ENCODE measurements at regions not wholly inside any gene's neighbourhood (a gene's known extent, or its start where the extent isn't known, plus 50 kb on each side); places are given as distances from the start of the nearest gene placed in this dataset.
"Not testable (repeated sequence)": the region's sequence is repeated elsewhere in the genome, so short reads cannot be mapped to it uniquely, and the experiment has no call there.

- H3K4me3 Mint-ChIP-seq; ATAC-seq; H3K27me3 ChIP-seq (ENCODE audit: control insufficient read depth, insufficient read depth, low read length); H3K27ac ChIP-seq (ENCODE audit: low read length); H3K9me3 Mint-ChIP-seq; intact Hi-C loops (cut with micrococcal nuclease); H3K27ac Mint-ChIP-seq; H3K9me3 ChIP-seq (ENCODE audit: control insufficient read depth, insufficient read depth, low read length); DNase-seq; H3K36me3 Mint-ChIP-seq; H3K4me1 Mint-ChIP-seq; H3K4me1 ChIP-seq (ENCODE audit: control insufficient read depth, insufficient read depth, low read length); H3K4me3 ChIP-seq (ENCODE audit: low read length); H3K27me3 Mint-ChIP-seq (ENCODE audit: low read depth in 2 of 2); H3K36me3 ChIP-seq (ENCODE audit: control insufficient read depth, insufficient read depth, low read length): not testable (repeated sequence)
- WGBS (ENCODE audit: insufficient coverage), result no CpG with 5 or more reads among the region's 1 CpG
These were observed 376.5 kb upstream of the ZNG1F start for GRCh38 chr9:41565572-41565971.
